Body of pancreas (tissue), 4 donors: ENCODE measurements at regions not wholly inside any gene's neighbourhood (a gene's known extent, or its start where the extent isn't known, plus 50 kb on each side); places are given as distances from the start of the nearest gene placed in this dataset.

Source experiments
- CTCF ChIP-seq, 7 experiments: fragments of 450-650 bp in 4 of 7; fragments of 200-600 bp in 3 of 7; sonication (generic) in 3 of 7; IDR thresholded peaks; one replicate each; pipeline ENCODE4 v1.5.1; 2016 to 2019; ENCODE audit warnings: antibody characterized with exemption in 7 of 7
- POLR2A ChIP-seq, 3 donors: fragments of 450-650 bp; IDR thresholded peaks; one replicate each; pipeline ENCODE4 v1.6.1; 2016; ENCODE audit warnings: antibody characterized with exemption in 3 of 3, mild to moderate bottlenecking in 2 of 3

- TF ChIP-seq POLR2A (IDR thresholded peaks at IDR 0.05) (no peak), CTCF (IDR thresholded peaks at IDR 0.05) (no peak)
Measured at GRCh38 chr4:128639541-128640270, 169.8 kb upstream of the JADE1 start.
